ENCODE measurements at regions not wholly inside any gene's neighbourhood (a gene's known extent, or its start where the extent isn't known, plus 50 kb on each side); places are given as distances from the start of the nearest gene placed in this dataset.

- intact Hi-C loops (cut with DNase I) = no loop called here
- Histone ChIP-seq H3K4me1 (replicated peaks in 1 of 2) (no peaks in the 10 kb centered on the region), H3K27ac (peak overlapping the region in 1 of 5 donors; percentile 10), H3K9me3 (replicated peaks in 1 of 3) (no peaks in the 10 kb centered on the region), H3K27me3 (no peaks in the 10 kb centered on the region), H3K36me3 (replicated peaks in 1 of 2) (no peaks in the 10 kb centered on the region), H3K4me3 (no peak overlapping the region)
- DNase-seq = no peak
- no peak for TF ChIP-seq CTCF (IDR thresholded peaks at IDR 0.05)
- TF ChIP-seq POLR2A (IDR thresholded peaks at IDR 0.05) = no peak
- WGBS, 4 donors = 37 to 49% (median 44%) methylated on average over 2 of the region's 2 CpGs
Measured at GRCh38 chr18:57976230-57976773, 67.7 kb upstream of the NEDD4L start.

GRCh38 chr18:57975805-57976204 is 68.2 kb upstream of the NEDD4L start:
- peak overlapping the region in 1 of 5 donors; percentile 10 for H3K27ac ChIP-seq
- WGBS, 4 donors = 60 to 89% (median 72%) methylated on average over 2 of the region's 2 CpGs
- H3K9me3 ChIP-seq (replicated peaks in 1 of 3) = no peaks in the 10 kb centered on the region

DNA sequence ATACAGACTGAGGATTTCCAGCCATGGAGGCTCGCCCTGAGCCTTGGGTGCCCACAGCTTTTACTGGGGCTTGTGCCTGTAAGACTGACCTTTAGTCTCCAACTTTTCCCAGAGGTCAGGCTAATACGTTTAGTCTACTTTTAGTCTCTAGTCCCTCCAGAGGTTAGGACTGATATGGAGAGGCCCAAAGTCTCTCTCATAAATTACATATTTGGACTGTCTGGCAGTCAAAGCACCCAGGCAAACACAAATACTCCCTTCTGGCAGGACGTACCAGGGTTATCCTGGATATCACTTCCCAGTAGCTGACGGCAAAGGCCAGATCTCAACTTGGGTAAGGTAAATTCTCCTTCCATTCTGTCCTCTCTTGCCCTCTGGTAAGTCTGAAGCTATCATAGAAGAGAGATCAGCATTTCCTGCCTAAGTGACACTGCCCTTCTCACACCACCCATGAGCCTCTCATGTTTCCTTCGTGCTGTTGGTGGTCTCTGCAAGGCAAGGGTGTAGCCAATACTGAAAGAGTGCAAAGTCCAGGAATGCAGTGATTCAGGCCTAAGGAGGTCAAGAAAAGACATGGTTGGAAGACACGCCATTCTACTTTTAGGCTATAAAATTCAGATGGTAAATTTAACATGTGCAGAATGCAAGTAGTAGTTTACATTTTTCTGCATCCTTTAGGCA is 69.3 kb upstream of the NEDD4L start:
- Histone ChIP-seq H3K27me3 (no peaks in the 10 kb centered on the region), H3K36me3 (replicated peaks in 1 of 2) (no peaks in the 10 kb centered on the region), H3K9me3 (replicated peaks in 1 of 3) (no peaks in the 10 kb centered on the region), H3K27ac (no peak overlapping the region), H3K4me1 (replicated peaks in 1 of 2) (no peaks in the 10 kb centered on the region), H3K4me3 (no peak overlapping the region)
- intact Hi-C loops (cut with DNase I) = no loop called here
- TF ChIP-seq CTCF (IDR thresholded peaks at IDR 0.05) (no peak), POLR2A (IDR thresholded peaks at IDR 0.05) (no peak)
- WGBS, 4 donors = 84 to 92% (median 88%) methylated on average over 6 of the region's 6 CpGs
- DNase-seq = no peak

More at GRCh38 chr18:57975805-57976204, 68.2 kb upstream of the NEDD4L start:
- intact Hi-C loops (cut with DNase I) = no loop called here
- Histone ChIP-seq H3K4me3 (no peak overlapping the region), H3K36me3 (replicated peaks in 1 of 2) (no peaks in the 10 kb centered on the region), H3K4me1 (replicated peaks in 1 of 2) (no peaks in the 10 kb centered on the region), H3K27me3 (no peaks in the 10 kb centered on the region)
- DNase-seq = no peak
- no peak for TF ChIP-seq CTCF (IDR thresholded peaks at IDR 0.05)
- no peak for TF ChIP-seq POLR2A (IDR thresholded peaks at IDR 0.05)

GRCh38 chr18:57973889-57974288 is 70.1 kb upstream of the NEDD4L start:
- Histone ChIP-seq H3K4me3 (no peak overlapping the region), H3K4me1 (replicated peaks in 1 of 2) (no peaks in the 10 kb centered on the region), H3K9me3 (replicated peaks in 1 of 3) (no peaks in the 10 kb centered on the region), H3K27me3 (no peaks in the 10 kb centered on the region), H3K36me3 (replicated peaks in 1 of 2) (no peaks in the 10 kb centered on the region), H3K27ac (no peak overlapping the region)
- 91 to 94% (median 93%) methylated on average over 7 of the region's 7 CpGs for WGBS, 4 donors
- intact Hi-C loops (cut with DNase I) = no loop called here
- no peak for TF ChIP-seq POLR2A (IDR thresholded peaks at IDR 0.05)
- no peak for TF ChIP-seq CTCF (IDR thresholded peaks at IDR 0.05)
- no peak for DNase-seq
